HG03575 (cell line): ENCODE measurements at regions not wholly inside any gene's neighbourhood (a gene's known extent, or its start where the extent isn't known, plus 50 kb on each side); places are given as distances from the start of the nearest gene placed in this dataset.

Experiments used
- ATAC-seq: cut with Tn5 transposase; IDR thresholded peaks from one replicate; pipeline ENCODE4 v1.9.1; 2021; ENCODE audit not compliant: unreplicated experiment, insufficient number of reproducible peaks, low FRiP score; ENCODE audit errors: extremely low read depth

- no peak for ATAC-seq
Observed at GRCh38 chr6:56353860-56354259, 106.5 kb upstream of the COL21A1 start.

- no peak for ATAC-seq
Observed at GRCh38 chr6:56350628-56351260, 103.4 kb upstream of the COL21A1 start.

- ATAC-seq = no peak
Observed at GRCh38 chr6:56349194-56349593, 101.8 kb upstream of the COL21A1 start.

- ATAC-seq = no peak
Observed at GRCh38 chr6:56348578-56348977, 101.2 kb upstream of the COL21A1 start.

GRCh38 chr6:56347526-56347925 is 100.1 kb upstream of the COL21A1 start:
- no peak for ATAC-seq

- no peak for ATAC-seq
Observed at GRCh38 chr6:56346958-56347357, 99.6 kb upstream of the COL21A1 start.

GRCh38 chr6:56345376-56345995 is 98.1 kb upstream of the COL21A1 start:
- ATAC-seq = no peak

- ATAC-seq = no peak
Observed at GRCh38 chr6:56343295-56343694, 95.9 kb upstream of the COL21A1 start.

- ATAC-seq = no peak
Observed at GRCh38 chr6:56339524-56339923, 92.1 kb upstream of the COL21A1 start.

GRCh38 chr6:56335726-56336125 is 88.3 kb upstream of the COL21A1 start:
- no peak for ATAC-seq

GRCh38 chr6:56334937-56335336 is 87.6 kb upstream of the COL21A1 start:
- no peak for ATAC-seq

GRCh38 chr6:56329271-56330050 is 82.1 kb upstream of the COL21A1 start:
- no peak for ATAC-seq

- no peak for ATAC-seq
Observed at GRCh38 chr6:56328728-56329090, 81.3 kb upstream of the COL21A1 start.

GRCh38 chr6:56327946-56328727 is 80.8 kb upstream of the COL21A1 start:
- ATAC-seq = no peak

GRCh38 chr6:56324396-56324795 is 77.0 kb upstream of the COL21A1 start:
- no peak for ATAC-seq

- no peak for ATAC-seq
Observed at GRCh38 chr6:56318851-56319250, 71.5 kb upstream of the COL21A1 start.

- no peak for ATAC-seq
Observed at GRCh38 chr6:56314683-56315523, 67.5 kb upstream of the COL21A1 start.

GRCh38 chr6:56311533-56312448 is 64.4 kb upstream of the COL21A1 start:
- no peak for ATAC-seq
